ENCODE measurements at regions not wholly inside any gene's neighbourhood (a gene's known extent, or its start where the extent isn't known, plus 50 kb on each side); places are given as distances from the start of the nearest gene placed in this dataset.
"Not testable (repeated sequence)": the region's sequence is repeated elsewhere in the genome, so short reads cannot be mapped to it uniquely, and the experiment has no call there.

GRCh38 chr1:224533517-224533916, 82.6 kb upstream of the CNIH3 start:
- no peak for DNase-seq (ENCODE audit: low read depth, low spot score)

DNA sequence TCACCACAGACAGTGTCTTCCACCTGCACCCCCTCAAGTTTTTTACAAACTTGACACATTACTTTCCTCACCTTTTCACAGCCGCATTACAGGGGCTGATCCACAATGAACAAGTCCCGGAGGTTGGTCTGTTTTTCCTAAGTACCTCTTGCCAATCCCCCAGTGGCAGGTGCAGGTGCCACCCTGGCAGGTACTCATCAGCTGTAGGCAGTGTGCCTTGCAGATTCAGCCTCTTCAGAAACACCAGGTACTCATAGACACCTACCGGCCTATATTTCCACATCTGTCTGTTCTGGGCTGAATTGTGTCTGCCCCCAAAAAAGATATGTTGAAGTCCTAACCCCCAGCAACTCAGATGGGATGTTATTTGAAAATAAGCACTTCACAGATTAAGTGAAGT, 81.4 kb upstream of the CNIH3 start:
- no peak for DNase-seq (ENCODE audit: low read depth, low spot score)

DNA sequence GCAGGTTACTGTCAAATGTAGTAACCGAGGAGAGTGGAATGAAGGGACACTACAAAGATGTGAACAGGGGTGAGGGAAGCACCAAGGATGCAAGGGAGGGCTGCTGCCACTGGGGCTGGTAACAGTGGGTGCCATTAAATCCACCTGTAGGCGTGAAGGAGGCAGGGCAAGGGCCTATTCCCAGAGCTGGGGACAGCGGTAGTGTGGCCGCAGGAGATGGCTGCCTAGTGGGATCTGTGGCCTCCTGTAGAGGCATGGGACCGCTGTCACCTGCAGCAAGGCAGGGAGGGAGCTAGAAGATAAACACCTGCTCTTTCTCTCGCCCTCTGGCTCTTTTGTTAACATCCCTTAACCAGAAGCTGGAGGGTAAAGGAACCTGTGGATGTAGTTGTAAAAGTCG, 80.5 kb upstream of the CNIH3 start:
- DNase-seq (ENCODE audit: low read depth, low spot score) = no peak

GRCh38 chr1:224539971-224540370, 76.1 kb upstream of the CNIH3 start:
- DNase-seq (ENCODE audit: low read depth, low spot score) = no peak

- no peak for DNase-seq (ENCODE audit: low read depth, low spot score)
These were observed 75.6 kb upstream of the CNIH3 start for GRCh38 chr1:224540535-224540934.

- DNase-seq (ENCODE audit: low read depth, low spot score) = no peak
These were observed 74.9 kb upstream of the CNIH3 start for GRCh38 chr1:224541072-224541790.

DNA sequence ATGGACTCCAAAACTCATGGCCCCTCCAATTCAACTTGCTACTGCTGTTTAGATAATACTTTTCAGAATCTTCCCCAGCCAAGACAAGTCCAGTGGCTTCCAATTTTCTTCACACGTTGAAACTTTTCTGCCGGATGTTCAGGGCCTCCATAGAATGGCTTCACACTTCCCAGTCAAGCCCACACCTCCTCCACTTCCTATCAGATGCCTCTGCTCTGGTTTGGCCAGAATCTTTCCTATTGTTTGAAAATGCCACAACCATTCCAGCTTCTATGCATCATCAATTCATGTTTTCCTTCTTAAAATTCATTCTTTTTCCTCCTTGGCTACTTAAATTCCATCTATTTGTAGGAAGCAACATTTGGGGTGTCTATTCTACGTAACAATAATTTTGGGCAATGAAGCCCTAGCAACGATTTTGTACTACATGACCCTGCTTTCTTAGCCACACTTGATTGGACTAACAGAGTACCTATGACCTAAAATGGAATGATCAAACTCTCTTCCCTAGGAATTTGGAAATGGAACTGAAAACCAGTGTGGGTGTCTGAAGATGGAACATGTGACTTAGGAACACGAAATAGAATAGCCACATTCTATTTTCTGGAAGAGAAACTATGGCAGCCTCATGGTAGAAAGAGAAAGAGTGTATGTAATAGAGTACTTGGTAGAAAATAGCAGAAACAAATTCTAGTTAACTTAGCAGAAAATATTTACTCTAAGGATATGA, 74.1 kb upstream of the CNIH3 start:
- DNase-seq (ENCODE audit: low read depth, low spot score) = no peak

DNA sequence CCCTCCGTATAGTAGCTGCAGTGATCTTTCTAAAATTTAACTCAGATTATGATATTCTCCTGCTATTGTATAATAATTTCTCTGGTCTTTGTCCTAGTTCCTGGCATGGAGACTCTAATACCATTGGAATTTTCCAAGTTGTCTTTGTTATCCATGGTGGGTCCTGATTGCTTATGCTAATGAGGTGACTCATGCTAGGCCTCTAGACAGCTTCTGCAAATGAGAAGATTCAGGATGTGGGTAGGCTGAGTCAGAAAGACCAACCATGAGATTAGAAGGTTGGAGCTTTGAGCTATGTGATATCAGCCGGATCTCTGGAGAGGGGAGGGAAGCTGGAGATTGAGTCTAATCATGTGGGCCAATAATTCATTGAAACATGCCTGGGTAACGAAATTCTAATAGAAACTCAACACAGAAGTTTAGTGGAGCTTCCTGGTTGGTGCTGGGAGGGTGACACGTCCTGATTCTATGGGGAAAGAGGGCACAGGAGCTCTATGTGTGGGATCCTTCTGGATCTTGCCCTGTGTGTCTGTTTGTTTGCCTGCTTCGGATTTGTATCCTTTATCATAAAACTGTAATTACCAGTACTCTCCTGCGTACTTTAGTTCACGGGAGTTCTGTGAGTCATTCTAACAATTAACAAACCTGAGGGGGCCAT, 73.2 kb upstream of the CNIH3 start:
- no peak for DNase-seq (ENCODE audit: low read depth, low spot score)

DNA sequence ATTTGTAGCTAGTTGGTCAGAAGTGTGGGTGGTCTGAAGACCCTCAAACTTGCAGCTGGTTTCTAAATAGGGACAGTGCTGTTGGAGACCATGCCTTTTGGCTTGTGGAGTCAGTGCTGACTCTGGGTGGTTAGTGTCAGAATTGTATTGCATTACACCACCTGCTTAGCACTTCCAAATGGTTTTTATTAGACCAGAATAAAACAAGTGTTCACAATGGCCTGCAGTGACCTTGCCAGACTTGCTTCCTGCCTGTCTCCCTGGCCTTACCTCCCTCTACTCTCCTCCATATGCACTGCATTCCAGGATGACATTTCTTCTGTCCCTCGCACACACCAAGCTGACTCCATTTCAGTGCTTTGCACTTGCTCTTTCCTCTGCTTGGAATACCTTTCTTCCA, 72.7 kb upstream of the CNIH3 start:
- DNase-seq (ENCODE audit: low read depth, low spot score) = no peak

DNA sequence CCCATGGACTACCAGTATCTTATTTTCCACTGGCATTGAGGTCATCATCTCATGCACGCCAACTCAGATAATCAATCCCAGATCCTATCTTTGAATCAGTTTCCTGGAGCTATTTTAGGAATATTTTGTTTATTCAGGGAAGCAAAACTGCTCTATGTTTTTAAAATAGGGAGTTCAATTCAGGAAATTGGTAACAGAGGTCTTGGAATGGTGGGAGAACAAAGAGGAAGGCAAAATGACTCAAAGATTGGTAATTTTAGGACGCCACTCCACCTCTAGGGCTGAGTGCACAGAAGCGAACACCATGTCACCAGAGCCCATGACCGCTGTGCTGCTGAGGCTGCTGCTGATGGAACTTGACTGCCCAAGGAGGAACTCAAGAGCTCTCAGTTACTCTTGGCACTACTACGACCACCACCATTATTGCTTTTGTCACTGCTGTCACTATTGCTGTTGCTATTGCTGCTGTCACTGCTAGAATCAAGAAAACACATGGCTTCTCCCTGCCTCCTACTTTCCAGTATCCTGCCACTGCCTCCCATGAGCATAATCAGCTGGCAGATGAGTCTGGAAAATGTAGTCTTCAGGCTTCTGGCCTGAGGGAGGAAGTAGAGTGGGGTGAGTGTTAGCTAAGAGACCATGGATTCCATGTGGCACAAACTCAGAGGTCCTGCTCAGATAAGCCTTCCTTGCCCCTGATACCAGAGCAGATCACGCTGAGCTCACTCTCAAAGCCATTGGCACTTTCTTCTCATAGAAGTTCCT, 71.6 kb upstream of the CNIH3 start:
- DNase-seq (ENCODE audit: low read depth, low spot score) = no peak

DNA sequence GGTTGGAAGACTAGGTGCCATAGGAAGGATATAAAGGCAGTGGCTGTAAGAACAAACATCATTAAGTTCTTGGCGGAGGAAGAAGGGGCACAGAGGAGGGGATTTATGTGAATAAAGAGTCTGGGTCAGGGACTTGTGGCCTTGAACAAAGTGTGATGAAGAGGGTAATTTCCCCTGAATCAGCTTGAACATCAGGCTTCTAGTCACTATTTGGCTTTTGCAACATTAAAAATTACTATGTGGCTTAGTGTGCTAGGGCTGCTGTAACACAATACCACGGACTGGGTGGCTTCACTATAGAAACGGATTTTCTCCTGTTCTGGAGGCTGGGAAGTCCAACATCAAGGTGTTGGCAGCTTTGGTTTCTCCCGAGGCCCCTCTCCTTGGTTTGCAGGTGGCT, 70.5 kb upstream of the CNIH3 start:
- no peak for DNase-seq (ENCODE audit: low read depth, low spot score)

- no peak for DNase-seq (ENCODE audit: low read depth, low spot score)
These were observed 67.4 kb upstream of the CNIH3 start for GRCh38 chr1:224548676-224549075.

DNA sequence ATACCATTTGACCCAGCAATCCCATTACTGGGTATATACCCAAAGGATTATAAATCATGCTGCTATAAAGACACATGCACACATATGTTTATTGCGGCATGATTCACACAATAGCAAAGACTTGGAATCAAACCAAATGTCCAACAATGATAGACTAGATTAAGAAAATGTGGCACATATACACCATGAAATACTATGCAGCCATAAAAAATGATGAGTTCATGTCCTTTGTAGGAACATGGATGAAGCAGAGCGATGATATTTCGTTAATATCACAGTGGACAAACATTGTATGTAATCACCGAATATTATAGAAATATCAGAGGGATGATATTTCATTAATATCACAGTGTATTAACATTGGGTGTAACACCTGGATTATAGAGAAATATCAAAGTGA, 64.9 kb upstream of the CNIH3 start:
- not testable (repeated sequence) for DNase-seq (ENCODE audit: low read depth, low spot score)

DNA sequence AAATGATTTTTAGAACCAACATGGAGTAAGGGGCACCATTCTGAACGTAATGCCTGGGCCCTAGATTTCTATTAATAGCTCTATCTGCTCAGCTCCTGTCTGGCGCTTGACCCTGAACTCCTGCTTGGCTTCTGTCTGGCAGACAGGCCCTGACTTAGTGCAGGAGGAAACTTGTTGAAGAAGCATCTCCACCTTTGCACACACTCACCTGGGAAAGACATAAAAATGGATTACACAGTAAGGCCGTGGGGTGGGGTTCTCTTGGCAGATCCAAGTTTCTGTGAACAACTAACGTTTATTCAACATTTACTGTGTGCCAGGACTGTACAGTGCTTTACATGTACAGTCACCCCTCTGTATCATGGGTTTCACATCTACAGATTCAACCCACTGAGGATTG, 62.1 kb upstream of the CNIH3 start:
- no peak for DNase-seq (ENCODE audit: low read depth, low spot score)

DNA sequence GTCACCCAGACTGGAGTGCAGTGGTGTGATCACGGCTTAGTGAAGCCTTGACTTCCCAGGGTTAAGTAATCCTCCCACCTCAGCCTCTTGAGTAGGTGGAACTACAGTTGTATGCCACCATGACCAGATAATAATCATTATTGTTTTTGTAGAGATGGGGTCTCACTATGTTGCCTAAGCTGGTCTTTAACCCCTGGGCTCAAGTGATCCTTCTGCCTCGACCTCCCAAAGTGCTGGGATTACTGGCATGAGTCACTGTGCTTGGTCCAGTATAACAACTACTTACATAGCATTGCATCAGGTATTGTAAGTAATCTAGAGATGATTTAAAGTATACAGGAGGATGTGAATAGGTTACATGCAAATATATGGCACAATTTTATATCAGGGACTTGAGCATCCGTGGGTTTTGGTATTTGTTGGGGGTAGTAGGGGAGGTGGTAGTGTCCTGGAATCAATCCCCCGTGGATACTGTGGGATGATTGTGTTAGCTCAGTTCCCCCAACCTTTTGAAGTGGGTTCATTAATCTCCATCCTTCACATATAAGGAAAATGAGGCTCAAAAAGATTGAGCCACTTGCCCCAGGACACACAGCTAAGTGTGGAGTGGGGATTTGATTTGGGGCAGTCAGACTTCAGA, 61.4 kb upstream of the CNIH3 start:
- DNase-seq (ENCODE audit: low read depth, low spot score) = no peak

DNA sequence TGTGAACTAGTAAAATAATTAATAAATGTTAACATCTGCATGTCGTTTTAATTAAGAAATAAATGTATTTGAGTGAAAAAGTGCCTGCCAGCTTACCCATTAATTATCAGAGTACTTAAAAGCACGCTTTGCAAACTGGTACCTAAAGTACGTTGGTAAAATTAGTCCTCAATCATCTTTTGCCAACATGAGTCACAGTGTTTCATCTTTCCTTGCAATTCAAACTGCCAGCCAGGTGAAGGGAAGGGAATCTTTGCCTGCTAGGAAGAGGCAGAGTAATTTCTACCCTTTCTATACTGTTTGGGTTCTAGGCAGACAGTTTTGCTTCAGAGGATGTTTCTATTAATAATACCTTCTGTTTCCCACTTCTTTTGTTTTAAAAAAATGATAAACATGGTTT, 57.2 kb upstream of the CNIH3 start:
- DNase-seq (ENCODE audit: low read depth, low spot score) = no peak

DNA sequence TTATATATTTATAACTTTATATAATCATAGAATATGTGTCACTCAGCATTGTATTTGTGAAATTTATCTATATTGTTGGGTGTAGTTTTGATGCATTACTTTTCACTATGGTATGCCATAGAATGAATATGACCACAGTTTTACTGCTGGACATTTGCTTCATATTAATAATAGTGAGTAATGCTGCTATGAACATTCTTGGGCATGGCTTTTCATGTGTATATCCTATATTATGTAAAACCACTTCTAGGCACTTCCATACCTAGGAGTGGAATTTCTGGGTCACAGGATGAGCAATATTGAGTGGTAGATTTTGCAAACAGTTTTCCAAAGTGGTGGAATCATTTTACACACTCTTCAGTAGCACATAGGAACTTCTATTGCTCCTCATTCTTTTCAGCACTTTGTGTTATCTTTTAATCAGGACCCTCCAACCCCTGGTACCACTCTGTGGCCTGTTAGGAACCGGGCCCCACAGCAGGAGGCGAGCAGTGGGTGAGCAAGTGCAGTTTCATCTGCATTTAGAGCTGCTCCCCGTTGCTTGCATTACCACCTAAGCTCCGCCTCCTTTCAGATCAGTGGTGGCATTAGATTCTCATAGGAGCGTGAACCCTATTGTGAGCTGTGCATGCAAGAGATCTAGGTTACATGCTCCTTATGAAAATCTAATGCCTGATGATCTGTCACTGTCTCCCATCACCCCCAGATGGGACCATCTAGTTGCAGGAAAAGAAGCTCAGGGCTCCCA, 56.0 kb upstream of the CNIH3 start:
- DNase-seq (ENCODE audit: low read depth, low spot score) = no peak

GRCh38 chr1:224562881-224563280, 53.2 kb upstream of the CNIH3 start:
- DNase-seq (ENCODE audit: low read depth, low spot score) = not testable (repeated sequence)

GRCh38 chr1:224563666-224564065, 52.5 kb upstream of the CNIH3 start:
- no peak for DNase-seq (ENCODE audit: low read depth, low spot score)

- DNase-seq (ENCODE audit: low read depth, low spot score) = no peak
These were observed 51.5 kb upstream of the CNIH3 start for GRCh38 chr1:224564454-224565084.
